NCI-H1048 (cell line): ENCODE measurements at regions not wholly inside any gene's neighbourhood (a gene's known extent, or its start where the extent isn't known, plus 50 kb on each side); places are given as distances from the start of the nearest gene placed in this dataset.
"Not testable (repeated sequence)": the region's sequence is repeated elsewhere in the genome, so short reads cannot be mapped to it uniquely, and the experiment has no call there.

Experiments used
- DNase-seq: peaks from one replicate; lab custom pipeline; 2025; lab: John Stamatoyannopoulos, UW

- no peak for DNase-seq
Observed at GRCh38 chr2:56803596-56803995, 619.8 kb downstream of the CCDC85A start.

- no peak for DNase-seq
Observed at GRCh38 chr2:56806924-56807323, 623.1 kb downstream of the CCDC85A start.

GRCh38 chr2:56807861-56808260 is 624.1 kb downstream of the CCDC85A start:
- no peak for DNase-seq

GRCh38 chr2:56811401-56811800 is 627.6 kb downstream of the CCDC85A start:
- DNase-seq = no peak

GRCh38 chr2:56812432-56812831 is 628.6 kb downstream of the CCDC85A start:
- no peak for DNase-seq

GRCh38 chr2:56813490-56813889 is 629.7 kb downstream of the CCDC85A start:
- DNase-seq = no peak

GRCh38 chr2:56816666-56817065 is 632.9 kb downstream of the CCDC85A start:
- no peak for DNase-seq

GRCh38 chr2:56831780-56832179 is 648.0 kb downstream of the CCDC85A start:
- DNase-seq = no peak

GRCh38 chr2:56834686-56835085 is 650.9 kb downstream of the CCDC85A start:
- no peak for DNase-seq

GRCh38 chr2:56840009-56840408 is 656.2 kb downstream of the CCDC85A start:
- not testable (repeated sequence) for DNase-seq

- no peak for DNase-seq
Observed at GRCh38 chr2:56860991-56861390, 677.2 kb downstream of the CCDC85A start.

GRCh38 chr2:56871644-56872043 is 687.9 kb downstream of the CCDC85A start:
- DNase-seq = no peak

GRCh38 chr2:56874717-56875116 is 690.9 kb downstream of the CCDC85A start:
- no peak for DNase-seq

- no peak for DNase-seq
Observed at GRCh38 chr2:56889738-56890137, 705.9 kb downstream of the CCDC85A start.

- DNase-seq = no peak
Observed at GRCh38 chr2:56892382-56892781, 708.6 kb downstream of the CCDC85A start.

GRCh38 chr2:56898986-56899385 is 715.2 kb downstream of the CCDC85A start:
- DNase-seq = no peak

GRCh38 chr2:56912490-56912889 is 728.7 kb downstream of the CCDC85A start:
- no peak for DNase-seq

- DNase-seq = no peak
Observed at GRCh38 chr2:56918790-56919189, 735.0 kb downstream of the CCDC85A start.

- DNase-seq = no peak
Observed at GRCh38 chr2:56933976-56934375, 750.2 kb downstream of the CCDC85A start.

- no peak for DNase-seq
Observed at GRCh38 chr2:56934866-56935265, 751.1 kb downstream of the CCDC85A start.

- no peak for DNase-seq
Observed at GRCh38 chr2:56940054-56940453, 756.3 kb downstream of the CCDC85A start.

- no peak for DNase-seq
Observed at GRCh38 chr2:56952871-56953270, 769.1 kb downstream of the CCDC85A start.

- no peak for DNase-seq
Observed at GRCh38 chr2:56960581-56960980, 776.8 kb downstream of the CCDC85A start.

- DNase-seq = no peak
Observed at GRCh38 chr2:56962673-56963072, 778.9 kb downstream of the CCDC85A start.

- DNase-seq = no peak
Observed at GRCh38 chr2:56969513-56969912, 785.7 kb downstream of the CCDC85A start.
